Uterus (tissue), 2 donors: ENCODE measurements at regions not wholly inside any gene's neighbourhood (a gene's known extent, or its start where the extent isn't known, plus 50 kb on each side); places are given as distances from the start of the nearest gene placed in this dataset.

ENCODE experiments used
- POLR2A ChIP-seq, 2 donors: fragments of 450-650 bp; IDR thresholded peaks; one replicate each; pipeline ENCODE4 v1.6.1; 2016; ENCODE audit warnings: antibody characterized with exemption in 2 of 2, mild to moderate bottlenecking in 1 of 2, moderate library complexity in 1 of 2
- TF ChIP-seq, protein P1 (sequence below), 4 experiments: fragments of 200-600 bp in 2 of 4; fragments of 450-650 bp in 2 of 4; sonication (generic) in 2 of 4; IDR thresholded peaks; one replicate each; pipeline ENCODE4 v1.5.1; 2016 to 2019; ENCODE audit warnings: antibody characterized with exemption in 4 of 4, mild to moderate bottlenecking in 2 of 4, moderate library complexity in 1 of 4

DNA sequence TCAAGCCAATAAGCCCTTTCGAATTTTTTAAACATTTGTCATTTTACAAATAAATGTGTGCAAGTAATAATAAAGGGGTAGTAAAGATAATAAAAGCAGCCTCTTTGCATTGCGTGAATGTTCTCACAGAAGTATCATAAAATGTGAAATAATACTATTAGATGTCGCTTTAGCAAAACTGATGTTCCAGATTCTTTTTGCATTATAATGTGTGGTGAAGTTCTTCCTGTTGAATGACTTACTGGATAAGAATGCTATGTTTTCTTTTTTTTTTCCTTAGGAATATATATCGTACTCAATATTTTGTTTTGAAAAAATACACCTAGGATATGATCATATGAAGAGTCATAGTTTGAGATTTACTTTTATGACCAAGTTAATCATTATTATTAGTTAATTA lies 85.2 kb upstream of the CDH12 start:
- TF ChIP-seq, protein P1, sequence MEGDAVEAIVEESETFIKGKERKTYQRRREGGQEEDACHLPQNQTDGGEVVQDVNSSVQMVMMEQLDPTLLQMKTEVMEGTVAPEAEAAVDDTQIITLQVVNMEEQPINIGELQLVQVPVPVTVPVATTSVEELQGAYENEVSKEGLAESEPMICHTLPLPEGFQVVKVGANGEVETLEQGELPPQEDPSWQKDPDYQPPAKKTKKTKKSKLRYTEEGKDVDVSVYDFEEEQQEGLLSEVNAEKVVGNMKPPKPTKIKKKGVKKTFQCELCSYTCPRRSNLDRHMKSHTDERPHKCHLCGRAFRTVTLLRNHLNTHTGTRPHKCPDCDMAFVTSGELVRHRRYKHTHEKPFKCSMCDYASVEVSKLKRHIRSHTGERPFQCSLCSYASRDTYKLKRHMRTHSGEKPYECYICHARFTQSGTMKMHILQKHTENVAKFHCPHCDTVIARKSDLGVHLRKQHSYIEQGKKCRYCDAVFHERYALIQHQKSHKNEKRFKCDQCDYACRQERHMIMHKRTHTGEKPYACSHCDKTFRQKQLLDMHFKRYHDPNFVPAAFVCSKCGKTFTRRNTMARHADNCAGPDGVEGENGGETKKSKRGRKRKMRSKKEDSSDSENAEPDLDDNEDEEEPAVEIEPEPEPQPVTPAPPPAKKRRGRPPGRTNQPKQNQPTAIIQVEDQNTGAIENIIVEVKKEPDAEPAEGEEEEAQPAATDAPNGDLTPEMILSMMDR (IDR thresholded peaks at IDR 0.05) = no peak
- TF ChIP-seq POLR2A (IDR thresholded peaks at IDR 0.05) = no peak
